AG04449 (cell line): ENCODE measurements at regions not wholly inside any gene's neighbourhood (a gene's known extent, or its start where the extent isn't known, plus 50 kb on each side); places are given as distances from the start of the nearest gene placed in this dataset.
"Not testable (repeated sequence)": the region's sequence is repeated elsewhere in the genome, so short reads cannot be mapped to it uniquely, and the experiment has no call there.

Source experiments
- CTCF ChIA-PET: fragments of 350-600 bp; formaldehyde crosslinking; extraction: SDS; loops from one replicate; lab custom pipeline; 2021; ENCODE audit warnings: antibody characterized with exemption; lab: Yijun Ruan, JAX
- POLR2A ChIA-PET: fragments of 400-600, 350-600 bp; formaldehyde crosslinking; extraction: SDS; loops from one replicate; lab custom pipeline; 2020; ENCODE audit warnings: antibody characterized with exemption, inconsistent platforms; lab: Yijun Ruan, JAX
- DNase-seq: peaks from one replicate; pipeline ENCODE4 v3.0.0-alpha.2; 2010; ENCODE audit warnings: low read depth, low spot score
- H3K4me3 ChIP-seq: 2 replicates; pipeline ENCODE4 v1.5.1; 2011; ENCODE audit warnings: low read depth, mild to moderate bottlenecking, control low read depth, low read length
- TF ChIP-seq, protein P1 (sequence below): IDR thresholded peaks from one replicate; pipeline ENCODE4 v1.5.1; 2011; ENCODE audit warnings: mild to moderate bottlenecking, moderate library complexity, low read length, control low read depth, inconsistent platforms; ENCODE audit not compliant: insufficient read depth; ENCODE audit errors: missing control alignments

DNA sequence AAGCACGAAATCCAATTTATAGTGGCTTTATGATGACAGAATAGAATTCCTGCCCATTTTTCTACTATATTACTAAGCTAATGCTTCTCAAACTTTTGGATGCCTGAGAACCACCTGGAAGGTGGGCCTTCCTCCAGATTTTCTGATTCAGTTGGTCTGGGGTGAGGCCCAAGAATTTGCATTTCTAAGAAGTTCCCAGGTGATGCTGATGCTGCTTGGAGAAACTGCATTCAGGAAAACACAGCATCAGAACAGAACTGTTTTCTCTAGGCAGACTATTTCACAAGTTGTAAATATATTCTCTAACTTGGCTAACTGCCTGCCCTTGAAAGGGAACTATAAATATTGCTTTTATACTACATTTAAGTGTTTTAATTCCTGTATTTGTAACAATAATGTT lies 644.9 kb upstream of the DPPA4 start:
- no peak for DNase-seq
- TF ChIP-seq, protein P1, sequence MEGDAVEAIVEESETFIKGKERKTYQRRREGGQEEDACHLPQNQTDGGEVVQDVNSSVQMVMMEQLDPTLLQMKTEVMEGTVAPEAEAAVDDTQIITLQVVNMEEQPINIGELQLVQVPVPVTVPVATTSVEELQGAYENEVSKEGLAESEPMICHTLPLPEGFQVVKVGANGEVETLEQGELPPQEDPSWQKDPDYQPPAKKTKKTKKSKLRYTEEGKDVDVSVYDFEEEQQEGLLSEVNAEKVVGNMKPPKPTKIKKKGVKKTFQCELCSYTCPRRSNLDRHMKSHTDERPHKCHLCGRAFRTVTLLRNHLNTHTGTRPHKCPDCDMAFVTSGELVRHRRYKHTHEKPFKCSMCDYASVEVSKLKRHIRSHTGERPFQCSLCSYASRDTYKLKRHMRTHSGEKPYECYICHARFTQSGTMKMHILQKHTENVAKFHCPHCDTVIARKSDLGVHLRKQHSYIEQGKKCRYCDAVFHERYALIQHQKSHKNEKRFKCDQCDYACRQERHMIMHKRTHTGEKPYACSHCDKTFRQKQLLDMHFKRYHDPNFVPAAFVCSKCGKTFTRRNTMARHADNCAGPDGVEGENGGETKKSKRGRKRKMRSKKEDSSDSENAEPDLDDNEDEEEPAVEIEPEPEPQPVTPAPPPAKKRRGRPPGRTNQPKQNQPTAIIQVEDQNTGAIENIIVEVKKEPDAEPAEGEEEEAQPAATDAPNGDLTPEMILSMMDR, result no peak
- H3K4me3 ChIP-seq, result no peak overlapping the region
- ChIA-PET POLR2A (no interaction called here), CTCF (interaction anchor here (1.2 kb wide), 1 partner anchor 23 kb away, joined by 3 read pairs; no protein-coding TSS in a partner anchor)

GRCh38 chr3:109984976-109985375 lies 647.6 kb upstream of the DPPA4 start:
- CTCF ChIA-PET, result no interaction called here
- POLR2A ChIA-PET, result no interaction called here

GRCh38 chr3:109985943-109986555 lies 648.7 kb upstream of the DPPA4 start:
- CTCF ChIA-PET, result no interaction called here
- DNase-seq, result no peak
- POLR2A ChIA-PET, result no interaction called here

More at GRCh38 chr3:109984976-109985375, 647.6 kb upstream of the DPPA4 start:
- H3K4me3 ChIP-seq, result no peak overlapping the region
- TF ChIP-seq, protein P1, result no peak
- no peak for DNase-seq

DNA sequence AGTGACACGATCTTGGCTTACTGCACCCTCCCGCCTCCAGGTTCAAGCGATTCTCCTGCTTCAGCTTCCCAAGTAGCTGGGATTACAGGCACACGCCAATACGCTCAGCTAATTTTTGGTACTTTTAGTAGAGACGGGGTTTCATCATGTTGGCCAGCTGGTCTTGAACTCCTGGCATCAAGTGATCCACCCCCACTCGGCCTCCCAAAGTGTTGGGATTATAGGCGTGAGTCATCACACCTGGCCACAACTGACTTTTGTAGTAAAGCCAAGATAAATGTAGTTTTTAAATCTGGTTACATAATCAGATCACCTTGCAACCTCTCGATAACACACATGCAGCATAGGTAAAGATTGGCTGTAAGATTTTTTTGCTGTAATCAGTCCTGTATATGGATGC lies 657.5 kb upstream of the DPPA4 start:
- DNase-seq, result no peak
- POLR2A ChIA-PET, result no interaction called here

More at GRCh38 chr3:109985943-109986555, 648.7 kb upstream of the DPPA4 start:
- TF ChIP-seq, protein P1, result no peak
- H3K4me3 ChIP-seq, result no peak overlapping the region

DNA sequence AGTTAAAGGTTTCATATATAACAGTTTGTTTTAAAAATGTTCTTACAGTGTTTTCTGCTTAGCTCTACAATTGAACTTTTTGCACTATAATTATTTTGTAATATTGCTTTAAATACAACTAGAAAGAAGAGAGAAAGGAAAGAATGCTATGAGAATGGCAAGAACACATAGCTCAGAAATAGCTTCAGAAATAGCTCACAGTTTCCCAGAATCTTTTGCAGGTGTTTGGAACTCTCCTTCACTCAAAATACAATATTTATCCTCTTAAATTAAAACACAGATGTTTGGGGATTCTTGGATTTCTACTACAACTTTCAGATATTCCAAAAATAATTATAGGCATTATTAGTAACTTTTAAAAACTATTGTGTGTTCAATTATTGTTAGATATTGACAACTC lies 658.0 kb upstream of the DPPA4 start:
- POLR2A ChIA-PET, result no interaction called here
- CTCF ChIA-PET, result interaction anchor here (0.6 kb wide), 1 partner anchor 1471 kb away, joined by 3 read pairs; no protein-coding TSS in a partner anchor
- H3K4me3 ChIP-seq, result no peak overlapping the region
- TF ChIP-seq, protein P1, result no peak
- DNase-seq, result no peak

More for the DNA sequence above, 657.5 kb upstream of the DPPA4 start:
- TF ChIP-seq, protein P1, result no peak
- CTCF ChIA-PET, result interaction anchor here (0.6 kb wide), 1 partner anchor 1471 kb away, joined by 3 read pairs; no protein-coding TSS in a partner anchor
- no peak overlapping the region for H3K4me3 ChIP-seq

DNA sequence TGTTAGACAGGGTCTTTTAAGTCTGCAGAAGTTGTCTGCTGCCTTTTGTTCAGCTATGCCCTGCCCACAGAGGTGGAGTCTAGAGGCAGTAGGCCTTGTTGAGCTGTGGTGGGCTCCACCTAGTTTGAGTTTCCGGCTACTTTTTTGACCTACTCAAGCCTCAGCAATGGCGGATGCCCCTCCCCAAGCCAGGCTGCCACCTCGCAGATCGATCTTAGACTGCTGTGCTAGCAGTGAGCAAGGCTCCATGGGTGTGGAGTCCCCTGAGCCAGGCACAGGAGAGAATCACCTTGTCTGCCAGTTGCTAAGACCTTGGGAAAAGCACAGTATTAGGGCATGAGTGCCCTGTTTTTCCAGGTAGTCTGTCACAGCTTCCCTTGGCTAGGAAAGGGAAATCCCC lies 664.6 kb upstream of the DPPA4 start:
- CTCF ChIA-PET, POLR2A ChIA-PET, H3K4me3 ChIP-seq, DNase-seq: not testable (repeated sequence)

- no peak overlapping the region for H3K4me3 ChIP-seq
- ChIA-PET CTCF (no interaction called here), POLR2A (no interaction called here)
- TF ChIP-seq, protein P1, result no peak
- no peak for DNase-seq
Observed at GRCh38 chr3:110006913-110007312, 669.6 kb upstream of the DPPA4 start.
